ENCODE measurements at regions not wholly inside any gene's neighbourhood (a gene's known extent, or its start where the extent isn't known, plus 50 kb on each side); places are given as distances from the start of the nearest gene placed in this dataset.

GRCh38 chr5:152337484-152337883 lies 67.6 kb downstream of the NMUR2 start:
- no peak for DNase-seq (ENCODE audit: low read depth)

- DNase-seq (ENCODE audit: low read depth) = no peak
Measured at GRCh38 chr5:152335461-152335860, 69.6 kb downstream of the NMUR2 start.

- no peak for DNase-seq (ENCODE audit: low read depth)
Measured at GRCh38 chr5:152332716-152333460, 72.2 kb downstream of the NMUR2 start.

- no peak for DNase-seq (ENCODE audit: low read depth)
Measured at GRCh38 chr5:152331718-152332117, 73.4 kb downstream of the NMUR2 start.

- DNase-seq (ENCODE audit: low read depth) = no peak
Measured at GRCh38 chr5:152331006-152331405, 74.1 kb downstream of the NMUR2 start.

- no peak for DNase-seq (ENCODE audit: low read depth)
Measured at GRCh38 chr5:152329761-152330283, 75.3 kb downstream of the NMUR2 start.

GRCh38 chr5:152329207-152329606 lies 75.9 kb downstream of the NMUR2 start:
- no peak for DNase-seq (ENCODE audit: low read depth)

GRCh38 chr5:152315942-152316341 lies 89.1 kb downstream of the NMUR2 start:
- DNase-seq (ENCODE audit: low read depth) = no peak

GRCh38 chr5:152314196-152314829 lies 90.8 kb downstream of the NMUR2 start:
- DNase-seq (ENCODE audit: low read depth) = no peak

GRCh38 chr5:152309926-152310450 lies 95.1 kb downstream of the NMUR2 start:
- no peak for DNase-seq (ENCODE audit: low read depth)

- no peak for DNase-seq (ENCODE audit: low read depth)
Measured at GRCh38 chr5:152306386-152306785, 98.7 kb downstream of the NMUR2 start.

- DNase-seq (ENCODE audit: low read depth) = no peak
Measured at GRCh38 chr5:152305525-152305924, 99.6 kb downstream of the NMUR2 start.

- DNase-seq (ENCODE audit: low read depth) = no peak
Measured at GRCh38 chr5:152303841-152304240, 101.2 kb downstream of the NMUR2 start.

- DNase-seq (ENCODE audit: low read depth) = no peak
Measured at GRCh38 chr5:152297866-152298265, 107.2 kb downstream of the NMUR2 start.

- no peak for DNase-seq (ENCODE audit: low read depth)
Measured at GRCh38 chr5:152293189-152293588, 111.9 kb downstream of the NMUR2 start.

GRCh38 chr5:152290181-152290580 lies 114.9 kb downstream of the NMUR2 start:
- DNase-seq (ENCODE audit: low read depth) = no peak

GRCh38 chr5:152288917-152289595 lies 116.0 kb downstream of the NMUR2 start:
- DNase-seq (ENCODE audit: low read depth) = no peak

GRCh38 chr5:152288499-152288898 lies 116.6 kb downstream of the NMUR2 start:
- no peak for DNase-seq (ENCODE audit: low read depth)

- no peak for DNase-seq (ENCODE audit: low read depth)
Measured at GRCh38 chr5:152285764-152286163, 119.3 kb downstream of the NMUR2 start.

- no peak for DNase-seq (ENCODE audit: low read depth)
Measured at GRCh38 chr5:152282331-152282730, 122.7 kb downstream of the NMUR2 start.

- no peak for DNase-seq (ENCODE audit: low read depth)
Measured at GRCh38 chr5:152277936-152278335, 127.1 kb downstream of the NMUR2 start.

- no peak for DNase-seq (ENCODE audit: low read depth)
Measured at GRCh38 chr5:152274224-152274623, 130.9 kb downstream of the NMUR2 start.

GRCh38 chr5:152271420-152271819 lies 133.7 kb downstream of the NMUR2 start:
- no peak for DNase-seq (ENCODE audit: low read depth)

All from stimulated activated CD8-positive, alpha-beta memory T cell treated with anti-CD3 and anti-CD28 coated beads, Interleukin-15, amount 100 ng/mL, for 24 hours (primary cell).